Memory B cell (primary cell): ENCODE measurements at regions not wholly inside any gene's neighbourhood (a gene's known extent, or its start where the extent isn't known, plus 50 kb on each side); places are given as distances from the start of the nearest gene placed in this dataset.

Experiments used
- ATAC-seq: fragments of 150-1000 bp; cut with Tn5 transposase; 2 replicates; pipeline ENCODE4 v1.10.0; 2021; ENCODE audit warnings: low read depth, mild to moderate bottlenecking, moderate library complexity
- DNase-seq, 2 donors: peaks; one replicate each; pipeline ENCODE4 v3.0.0; 2022; ENCODE audit warnings: low spot score in 2 of 2
- H3K27ac Mint-ChIP-seq: one replicate; pipeline ENCODE4 v1.8.0; 2022; ENCODE audit warnings: mild to moderate bottlenecking, moderate library complexity, mixed read lengths
- H3K27me3 Mint-ChIP-seq: one replicate; pipeline ENCODE4 v1.8.0; 2022; ENCODE audit warnings: mixed read lengths
- H3K36me3 Mint-ChIP-seq: one replicate; pipeline ENCODE4 v1.8.0; 2022; ENCODE audit warnings: mild to moderate bottlenecking, mixed read lengths
- H3K4me1 Mint-ChIP-seq: one replicate; pipeline ENCODE4 v1.8.0; 2022; ENCODE audit warnings: mixed read lengths
- H3K4me3 Mint-ChIP-seq: one replicate; pipeline ENCODE4 v1.8.0; 2022; ENCODE audit warnings: mild to moderate bottlenecking, moderate library complexity, mixed read lengths
- H3K9me3 Mint-ChIP-seq: one replicate; pipeline ENCODE4 v1.8.0; 2022; ENCODE audit warnings: mixed read lengths

DNA sequence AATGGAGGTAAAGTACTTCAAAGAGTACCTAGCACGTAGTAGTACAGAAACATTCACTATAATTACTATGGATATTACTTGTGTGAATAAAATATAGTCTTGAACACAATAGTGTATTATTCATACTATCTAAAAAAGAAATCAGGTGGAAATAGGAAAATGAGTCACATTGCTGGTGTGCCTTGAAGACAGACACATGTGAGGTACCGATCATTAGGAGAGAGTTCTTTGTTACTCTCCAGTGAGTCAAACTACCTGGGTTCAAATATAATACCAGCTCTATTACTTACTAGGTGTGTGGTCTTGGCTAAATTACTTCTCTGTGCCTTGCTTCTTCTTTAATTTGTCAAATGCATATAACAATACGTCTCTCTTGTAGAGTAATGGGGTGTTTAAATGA is 50.8 kb upstream of the BEND6 start:
- peaks cover 3% of the 10 kb centered on the region for H3K27me3 Mint-ChIP-seq
- H3K4me3 Mint-ChIP-seq: no peak overlapping the region
- ATAC-seq (no peak), DNase-seq (no peak)
- H3K9me3 Mint-ChIP-seq: no peaks in the 10 kb centered on the region
- no peaks in the 10 kb centered on the region for H3K4me1 Mint-ChIP-seq
- no peaks in the 10 kb centered on the region for H3K36me3 Mint-ChIP-seq
- no peak overlapping the region for H3K27ac Mint-ChIP-seq

DNA sequence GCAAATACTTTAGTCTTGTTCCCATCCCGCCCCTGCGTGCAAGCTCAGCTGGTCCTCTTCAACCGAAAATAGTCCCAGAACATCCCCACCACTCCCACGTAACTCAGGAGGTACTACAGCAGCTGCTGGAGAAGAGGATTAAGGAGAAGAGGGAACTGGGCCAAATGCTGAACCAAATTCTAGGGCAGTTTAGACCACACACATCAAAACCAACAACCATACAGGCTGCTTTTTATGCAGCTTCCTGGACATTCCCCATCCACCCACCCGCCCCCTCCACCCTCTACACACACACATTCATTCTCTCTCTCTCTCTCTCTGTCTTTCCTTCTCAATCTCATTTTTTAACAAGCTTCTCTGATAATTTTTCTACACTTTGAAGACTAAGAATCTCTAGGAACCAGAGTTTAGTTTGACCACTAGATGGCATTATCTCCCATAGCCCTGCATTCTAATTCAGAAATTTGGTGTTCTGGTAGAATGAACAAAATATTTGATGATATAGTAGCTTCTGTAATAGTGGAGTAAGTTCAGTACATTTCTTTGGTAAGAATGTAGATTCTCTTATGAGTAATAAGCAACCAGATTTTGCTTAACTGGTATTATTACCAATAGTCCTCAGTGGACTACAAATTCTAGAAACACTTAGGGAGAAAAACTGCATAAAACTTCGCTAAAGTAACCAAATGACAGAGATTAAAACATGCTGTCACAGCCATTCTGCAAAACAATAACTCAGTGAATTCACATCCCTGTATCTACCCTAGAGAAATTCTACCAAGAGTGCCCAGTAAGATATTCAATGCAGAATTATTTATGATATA is 52.1 kb upstream of the BEND6 start:
- Mint-ChIP-seq H3K36me3 (no peaks in the 10 kb centered on the region), H3K27me3 (peaks cover 6% of the 10 kb centered on the region), H3K27ac (no peak overlapping the region), H3K4me3 (no peak overlapping the region), H3K9me3 (no peaks in the 10 kb centered on the region), H3K4me1 (no peaks in the 10 kb centered on the region)
- ATAC-seq (peak; percentile 27), DNase-seq (no peak)

DNA sequence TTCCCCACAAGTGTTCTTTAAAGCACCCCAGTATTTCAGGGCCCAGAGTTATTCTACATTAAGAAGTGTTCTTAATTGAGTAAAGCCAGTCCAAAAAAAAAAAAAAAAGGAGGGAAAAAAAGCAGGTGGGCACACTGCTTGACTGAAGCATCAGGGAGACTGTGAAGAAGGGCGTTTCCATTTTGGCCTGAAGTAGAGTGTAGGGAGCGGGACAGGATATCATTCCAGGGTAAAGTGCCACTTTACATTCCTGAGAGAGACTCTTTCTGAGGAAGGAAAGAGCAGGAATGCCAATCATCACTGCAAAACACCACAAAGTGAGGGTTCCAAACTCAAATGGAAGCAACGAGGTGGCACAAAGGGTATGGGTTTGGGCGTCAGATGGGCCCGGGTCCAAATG is 54.1 kb upstream of the BEND6 start:
- no peak overlapping the region for H3K4me3 Mint-ChIP-seq
- H3K27me3 Mint-ChIP-seq: peaks cover 6% of the 10 kb centered on the region
- no peaks in the 10 kb centered on the region for H3K9me3 Mint-ChIP-seq
- ATAC-seq (no peak), DNase-seq (no peak)
- no peaks in the 10 kb centered on the region for H3K4me1 Mint-ChIP-seq
- no peaks in the 10 kb centered on the region for H3K36me3 Mint-ChIP-seq
- no peak overlapping the region for H3K27ac Mint-ChIP-seq

DNA sequence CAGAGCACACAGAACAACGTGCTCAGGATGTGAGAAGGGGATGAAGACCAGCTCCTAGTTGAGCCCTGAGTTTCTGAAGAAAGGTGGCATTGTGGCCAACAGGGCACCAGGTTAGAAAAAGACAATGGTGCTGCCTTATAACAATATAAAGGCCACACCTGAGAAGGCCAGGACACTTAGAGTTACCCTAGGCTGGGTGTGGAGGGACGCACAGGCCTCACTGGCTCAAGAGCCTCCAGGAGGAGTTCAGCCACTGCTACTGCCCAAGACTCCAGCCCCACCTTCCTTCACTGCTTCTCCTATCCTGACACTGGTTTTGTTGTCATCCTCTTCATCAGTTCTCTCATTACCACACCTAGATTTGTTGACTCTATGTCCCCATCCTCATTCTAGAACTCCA is 55.2 kb upstream of the BEND6 start:
- Mint-ChIP-seq H3K27ac (no peak overlapping the region), H3K27me3 (peaks cover 6% of the 10 kb centered on the region), H3K4me1 (no peaks in the 10 kb centered on the region), H3K9me3 (no peaks in the 10 kb centered on the region), H3K4me3 (no peak overlapping the region), H3K36me3 (no peaks in the 10 kb centered on the region)
- ATAC-seq: no peak
- no peak for DNase-seq

DNA sequence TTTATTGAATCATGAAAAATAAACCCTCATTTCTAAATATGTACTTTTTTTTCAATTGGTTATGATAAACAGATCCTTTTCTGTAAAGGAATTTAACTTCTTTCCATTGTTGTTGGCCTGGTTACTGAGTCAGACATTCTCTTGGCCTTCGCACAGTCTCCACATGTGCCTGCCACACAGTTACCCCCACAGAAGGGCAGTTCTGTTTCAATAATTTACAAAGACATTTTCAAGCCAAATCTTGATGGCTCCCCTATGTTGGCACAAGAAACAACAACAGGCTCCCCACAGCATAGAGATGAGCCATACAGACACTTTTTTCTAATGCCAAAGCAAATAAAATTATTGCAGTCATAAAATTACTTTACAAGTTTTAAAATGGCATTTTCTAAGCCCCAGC is 55.6 kb upstream of the BEND6 start:
- Mint-ChIP-seq H3K27me3 (peaks cover 6% of the 10 kb centered on the region), H3K4me3 (no peak overlapping the region), H3K27ac (no peak overlapping the region), H3K4me1 (no peaks in the 10 kb centered on the region), H3K36me3 (no peaks in the 10 kb centered on the region), H3K9me3 (no peaks in the 10 kb centered on the region)
- no peak for DNase-seq
- ATAC-seq: no peak

DNA sequence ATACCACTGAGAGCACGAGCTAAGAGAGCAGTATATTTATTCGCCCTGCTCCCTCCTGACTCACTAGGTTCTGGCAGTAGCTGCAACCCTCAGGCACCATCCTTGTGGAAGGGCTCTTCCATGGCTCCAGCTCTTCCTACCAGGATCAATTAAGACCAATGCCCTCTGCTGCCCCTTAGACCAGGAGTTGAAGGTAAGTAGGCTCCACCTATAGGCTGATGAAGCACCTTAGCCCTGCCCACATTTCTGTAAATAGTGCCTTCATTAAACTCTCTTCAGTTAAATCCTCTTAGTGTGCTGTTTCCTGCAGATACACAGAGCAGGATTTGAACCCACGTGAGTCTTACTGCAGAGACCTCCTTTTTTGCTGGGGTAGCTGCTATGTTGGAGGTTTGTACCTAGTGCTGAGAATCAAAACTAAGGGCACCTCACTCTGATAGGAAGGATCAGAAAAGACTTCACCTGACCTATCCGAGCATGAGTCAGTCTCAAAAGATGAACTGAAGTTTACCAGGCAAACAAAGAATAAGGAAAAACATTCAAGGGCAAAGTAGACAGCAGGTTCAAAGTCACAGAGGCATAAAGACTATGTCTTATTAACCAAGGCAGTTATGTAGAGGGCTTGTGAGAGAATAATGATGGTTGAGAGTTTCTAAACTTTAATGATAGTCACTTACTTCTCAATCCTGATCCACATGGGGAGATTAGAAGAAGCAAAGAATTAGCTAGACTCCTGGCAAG is 56.9 kb upstream of the BEND6 start:
- Mint-ChIP-seq H3K4me3 (no peak overlapping the region), H3K36me3 (no peaks in the 10 kb centered on the region), H3K27me3 (peaks cover 6% of the 10 kb centered on the region), H3K27ac (no peak overlapping the region), H3K9me3 (no peaks in the 10 kb centered on the region), H3K4me1 (no peaks in the 10 kb centered on the region)
- ATAC-seq: no peak
- DNase-seq: no peak

DNA sequence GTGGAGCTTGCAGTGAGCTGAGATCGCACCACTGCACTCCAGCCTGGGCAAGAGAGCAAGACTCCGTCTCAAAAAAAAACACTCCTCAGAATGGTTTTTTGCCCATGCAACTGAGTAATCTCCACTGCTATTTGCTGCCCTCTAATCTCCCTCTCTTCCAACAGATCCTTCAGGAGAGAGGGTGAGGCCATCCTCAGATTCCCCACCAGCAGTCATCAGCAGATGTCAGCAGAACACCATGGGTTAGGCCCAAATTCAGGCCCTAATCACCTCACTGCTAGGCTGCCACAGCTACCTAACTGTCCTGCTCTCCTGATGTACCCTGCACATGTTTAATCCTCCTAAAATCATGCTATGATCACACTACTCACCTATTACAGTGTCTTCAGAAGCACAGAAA is 63.2 kb upstream of the BEND6 start:
- no peaks in the 10 kb centered on the region for H3K27me3 Mint-ChIP-seq
- no peak overlapping the region for H3K4me3 Mint-ChIP-seq
- DNase-seq (no peak), ATAC-seq (no peak)
- no peaks in the 10 kb centered on the region for H3K36me3 Mint-ChIP-seq
- no peak overlapping the region for H3K27ac Mint-ChIP-seq
- peaks cover 3% of the 10 kb centered on the region for H3K4me1 Mint-ChIP-seq
- no peaks in the 10 kb centered on the region for H3K9me3 Mint-ChIP-seq

DNA sequence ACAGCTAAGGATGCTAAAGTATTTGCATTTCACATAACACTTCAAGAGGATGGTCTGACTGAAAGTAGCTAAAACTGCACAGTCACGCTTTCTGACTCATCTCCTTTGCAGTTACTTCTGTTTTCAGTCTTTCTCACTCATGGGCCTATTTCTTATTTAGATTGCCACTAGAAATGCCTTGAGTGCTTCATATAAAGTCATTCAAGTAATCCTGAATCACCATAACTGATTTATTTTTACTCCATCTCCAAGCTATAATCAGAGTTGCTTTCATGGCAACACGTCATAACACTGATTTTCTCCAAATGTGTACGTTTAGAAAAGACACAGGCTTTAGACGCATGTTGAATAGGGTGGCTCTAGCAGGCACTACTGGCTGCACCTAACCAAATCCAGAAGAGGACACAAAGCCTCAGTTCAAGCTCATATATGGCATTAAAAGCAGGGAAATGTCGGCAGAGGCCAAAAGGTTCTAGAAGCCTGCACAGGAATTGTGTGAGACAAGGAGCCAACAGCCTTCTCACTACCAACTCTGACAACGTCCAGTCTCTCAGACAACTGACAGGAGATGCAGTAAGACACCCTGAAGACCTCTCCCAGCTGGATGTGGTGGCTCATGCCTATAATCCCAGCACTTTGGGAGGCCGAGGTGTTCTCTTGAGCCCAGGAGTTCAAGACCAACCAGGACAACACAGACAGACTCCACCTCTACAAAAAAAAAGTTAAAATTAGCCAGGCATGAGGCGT is 64.1 kb upstream of the BEND6 start:
- Mint-ChIP-seq H3K27me3 (no peaks in the 10 kb centered on the region), H3K4me3 (no peak overlapping the region), H3K27ac (peak overlapping the region; percentile 46), H3K9me3 (no peaks in the 10 kb centered on the region), H3K36me3 (no peaks in the 10 kb centered on the region), H3K4me1 (peaks cover 3% of the 10 kb centered on the region)
- DNase-seq: no peak
- ATAC-seq: peak; percentile 43

DNA sequence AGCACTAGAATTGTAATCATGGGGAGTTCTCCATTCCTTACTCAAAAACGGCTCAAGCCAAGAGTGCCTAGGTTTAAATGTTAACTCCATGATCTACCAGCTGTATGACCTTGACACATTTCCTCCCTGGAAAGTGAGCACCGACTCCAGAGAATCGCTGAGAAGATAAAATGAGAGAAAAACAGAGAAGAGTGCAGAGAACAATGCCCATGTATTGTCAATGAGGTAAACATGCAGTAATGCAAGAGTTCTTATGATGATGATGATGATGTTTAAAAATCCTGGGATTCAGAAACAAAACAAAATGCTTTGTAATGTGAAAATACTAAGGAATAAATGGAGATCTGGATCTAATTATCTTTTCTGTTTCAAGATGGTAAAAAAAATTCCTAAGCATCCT is 64.8 kb upstream of the BEND6 start:
- peak overlapping the region; percentile 24 for H3K27ac Mint-ChIP-seq
- H3K9me3 Mint-ChIP-seq: no peaks in the 10 kb centered on the region
- H3K4me3 Mint-ChIP-seq: no peak overlapping the region
- H3K4me1 Mint-ChIP-seq: peaks cover 3% of the 10 kb centered on the region
- DNase-seq: no peak
- no peaks in the 10 kb centered on the region for H3K27me3 Mint-ChIP-seq
- no peaks in the 10 kb centered on the region for H3K36me3 Mint-ChIP-seq
- no peak for ATAC-seq

DNA sequence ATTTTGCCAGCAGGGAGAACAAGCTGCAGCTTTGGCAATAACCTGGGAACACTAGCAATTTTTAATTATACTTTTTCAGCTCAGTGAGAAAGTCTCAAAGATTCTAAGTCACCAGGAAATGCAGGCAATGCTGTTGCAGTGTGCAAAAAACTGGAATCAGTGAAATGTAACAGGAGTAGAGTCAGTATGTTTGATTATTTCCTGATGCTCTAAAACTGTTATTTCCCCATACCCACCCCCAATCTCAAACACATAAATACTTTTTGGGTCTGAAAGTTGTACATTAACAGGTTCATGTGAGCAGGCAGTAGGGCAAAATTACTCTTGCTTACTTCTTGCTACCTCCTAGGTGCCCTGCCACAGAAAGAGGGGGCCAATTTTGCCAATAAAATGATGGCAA is 65.4 kb upstream of the BEND6 start:
- no peaks in the 10 kb centered on the region for H3K36me3 Mint-ChIP-seq
- H3K4me3 Mint-ChIP-seq: no peak overlapping the region
- H3K27ac Mint-ChIP-seq: no peak overlapping the region
- H3K27me3 Mint-ChIP-seq: no peaks in the 10 kb centered on the region
- ATAC-seq (no peak), DNase-seq (no peak)
- H3K9me3 Mint-ChIP-seq: no peaks in the 10 kb centered on the region
- peaks cover 3% of the 10 kb centered on the region for H3K4me1 Mint-ChIP-seq

DNA sequence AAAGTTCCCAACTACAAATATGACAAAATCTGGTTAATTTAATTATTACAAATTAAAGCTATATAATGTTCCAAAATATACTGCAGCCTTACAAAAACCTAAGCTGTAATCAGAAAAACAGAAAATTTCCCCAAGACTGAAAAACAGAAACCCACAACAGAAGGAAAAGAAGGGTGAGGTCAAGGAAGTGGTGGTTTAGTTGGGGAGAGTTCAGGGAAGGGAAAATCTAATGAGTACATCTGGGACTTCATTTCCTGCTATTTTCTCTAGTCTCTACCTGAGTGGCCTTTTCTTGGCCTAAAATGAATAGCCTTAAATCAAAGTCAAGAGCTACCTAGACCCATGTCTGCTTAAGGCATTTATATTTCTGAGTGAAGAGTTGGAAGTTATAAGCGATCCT is 66.2 kb upstream of the BEND6 start:
- Mint-ChIP-seq H3K36me3 (no peaks in the 10 kb centered on the region), H3K4me3 (no peak overlapping the region), H3K9me3 (no peaks in the 10 kb centered on the region), H3K27me3 (no peaks in the 10 kb centered on the region), H3K27ac (no peak overlapping the region), H3K4me1 (peaks cover 3% of the 10 kb centered on the region)
- DNase-seq (no peak), ATAC-seq (no peak)

DNA sequence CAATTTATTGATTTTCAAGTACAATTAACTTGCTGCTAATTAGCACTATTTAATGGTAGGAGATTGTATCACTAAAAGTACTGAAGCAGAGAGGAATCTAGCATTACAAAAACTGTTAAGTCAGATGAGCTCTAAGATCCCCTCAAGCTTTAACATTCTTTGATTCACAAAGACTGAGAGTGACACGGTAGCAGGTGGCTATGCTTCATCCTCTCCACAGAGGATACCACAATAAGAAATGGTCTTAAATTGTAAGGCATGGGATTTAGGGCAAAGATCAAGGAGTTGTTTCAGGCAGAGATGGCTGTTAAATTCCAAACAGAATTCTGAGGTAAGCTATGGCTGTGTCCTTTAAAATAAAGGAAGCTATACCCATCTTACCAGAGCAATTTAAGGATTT is 67.8 kb upstream of the BEND6 start:
- no peaks in the 10 kb centered on the region for H3K36me3 Mint-ChIP-seq
- H3K4me3 Mint-ChIP-seq: no peak overlapping the region
- H3K27ac Mint-ChIP-seq: no peak overlapping the region
- no peaks in the 10 kb centered on the region for H3K9me3 Mint-ChIP-seq
- H3K4me1 Mint-ChIP-seq: peaks cover 3% of the 10 kb centered on the region
- ATAC-seq (no peak), DNase-seq (no peak)
- no peaks in the 10 kb centered on the region for H3K27me3 Mint-ChIP-seq

DNA sequence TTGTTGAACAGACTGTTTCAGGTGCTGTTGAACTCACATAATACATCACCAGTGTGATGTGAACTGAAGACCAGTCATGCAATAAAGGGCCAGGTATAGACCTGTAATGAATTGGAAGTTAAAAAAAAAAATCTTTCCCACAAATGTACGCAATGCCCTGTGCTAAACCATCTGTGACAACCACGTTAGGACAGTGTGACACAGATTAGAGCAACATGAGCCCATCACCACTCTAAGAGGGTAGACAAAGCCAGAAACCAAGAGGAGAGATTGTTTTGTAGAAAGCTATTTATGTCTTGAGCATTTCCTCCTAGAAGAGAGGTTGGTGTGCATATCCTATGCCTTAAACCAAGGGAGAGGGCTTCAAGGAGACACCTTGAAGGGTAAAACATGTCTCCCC is 77.0 kb upstream of the BEND6 start:
- DNase-seq (no peak), ATAC-seq (no peak)

DNA sequence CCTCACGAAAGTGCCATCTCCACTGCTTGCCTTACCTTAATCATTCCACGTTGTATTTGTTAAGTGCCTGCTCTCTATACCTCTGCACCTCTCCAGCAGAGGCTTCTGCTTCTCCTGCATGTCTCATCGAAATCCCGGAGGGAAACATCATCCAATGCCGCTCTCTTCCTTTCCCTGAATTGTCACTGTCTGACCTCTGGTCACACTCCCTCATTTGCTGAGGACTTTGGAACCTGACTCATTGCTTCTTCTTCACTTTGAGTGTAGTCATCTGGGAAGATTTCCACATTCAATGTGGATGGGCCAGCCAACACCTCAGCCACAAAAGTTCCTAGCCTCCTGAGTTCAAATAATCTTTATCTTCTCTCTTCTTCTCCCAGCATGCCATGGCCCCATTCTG is 78.9 kb upstream of the BEND6 start:
- no peaks in the 10 kb centered on the region for H3K36me3 Mint-ChIP-seq
- peaks cover 2% of the 10 kb centered on the region for H3K9me3 Mint-ChIP-seq
- peaks cover 12% of the 10 kb centered on the region for H3K27me3 Mint-ChIP-seq
- H3K4me3 Mint-ChIP-seq: no peak overlapping the region
- H3K4me1 Mint-ChIP-seq: no peaks in the 10 kb centered on the region
- no peak for DNase-seq
- H3K27ac Mint-ChIP-seq: no peak overlapping the region
- ATAC-seq: no peak

More for the DNA sequence above, 77.0 kb upstream of the BEND6 start:
- Mint-ChIP-seq H3K4me1 (no peaks in the 10 kb centered on the region), H3K4me3 (no peak overlapping the region), H3K27ac (no peak overlapping the region), H3K27me3 (peaks cover 12% of the 10 kb centered on the region), H3K36me3 (no peaks in the 10 kb centered on the region), H3K9me3 (peaks cover 2% of the 10 kb centered on the region)
